ENCODE measurements at regions not wholly inside any gene's neighbourhood (a gene's known extent, or its start where the extent isn't known, plus 50 kb on each side); places are given as distances from the start of the nearest gene placed in this dataset.

DNA sequence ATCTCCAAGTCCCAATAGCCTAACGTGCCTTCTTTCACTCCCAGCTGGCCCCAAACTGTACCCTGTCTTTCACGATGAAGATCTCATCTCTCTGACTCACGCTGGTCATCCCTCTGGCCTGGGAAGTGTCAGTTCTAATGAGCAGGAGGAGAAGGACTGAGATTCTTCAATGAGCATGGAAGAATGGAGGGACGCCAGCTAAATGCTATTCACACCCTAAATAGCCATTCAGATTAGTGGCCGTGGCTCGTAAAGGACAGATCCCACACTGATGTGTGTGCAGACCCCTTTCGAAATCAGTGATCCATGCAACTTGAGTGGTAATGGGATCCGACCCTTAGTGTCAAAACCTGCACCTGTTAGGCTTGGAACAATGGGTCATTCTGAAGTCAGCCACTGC lies 75.9 kb upstream of the SMYD2 start (continued):
- TF ChIP-seq, protein P1, sequence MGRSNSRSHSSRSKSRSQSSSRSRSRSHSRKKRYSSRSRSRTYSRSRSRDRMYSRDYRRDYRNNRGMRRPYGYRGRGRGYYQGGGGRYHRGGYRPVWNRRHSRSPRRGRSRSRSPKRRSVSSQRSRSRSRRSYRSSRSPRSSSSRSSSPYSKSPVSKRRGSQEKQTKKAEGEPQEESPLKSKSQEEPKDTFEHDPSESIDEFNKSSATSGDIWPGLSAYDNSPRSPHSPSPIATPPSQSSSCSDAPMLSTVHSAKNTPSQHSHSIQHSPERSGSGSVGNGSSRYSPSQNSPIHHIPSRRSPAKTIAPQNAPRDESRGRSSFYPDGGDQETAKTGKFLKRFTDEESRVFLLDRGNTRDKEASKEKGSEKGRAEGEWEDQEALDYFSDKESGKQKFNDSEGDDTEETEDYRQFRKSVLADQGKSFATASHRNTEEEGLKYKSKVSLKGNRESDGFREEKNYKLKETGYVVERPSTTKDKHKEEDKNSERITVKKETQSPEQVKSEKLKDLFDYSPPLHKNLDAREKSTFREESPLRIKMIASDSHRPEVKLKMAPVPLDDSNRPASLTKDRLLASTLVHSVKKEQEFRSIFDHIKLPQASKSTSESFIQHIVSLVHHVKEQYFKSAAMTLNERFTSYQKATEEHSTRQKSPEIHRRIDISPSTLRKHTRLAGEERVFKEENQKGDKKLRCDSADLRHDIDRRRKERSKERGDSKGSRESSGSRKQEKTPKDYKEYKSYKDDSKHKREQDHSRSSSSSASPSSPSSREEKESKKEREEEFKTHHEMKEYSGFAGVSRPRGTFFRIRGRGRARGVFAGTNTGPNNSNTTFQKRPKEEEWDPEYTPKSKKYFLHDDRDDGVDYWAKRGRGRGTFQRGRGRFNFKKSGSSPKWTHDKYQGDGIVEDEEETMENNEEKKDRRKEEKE (IDR thresholded peaks at IDR 0.05) = no peak
- no peak for TF ChIP-seq SIN3A (IDR thresholded peaks at IDR 0.05; ENCODE audit: low read depth, low read length)
- no peak for TF ChIP-seq RELA (IDR thresholded peaks at IDR 0.05; ENCODE audit: borderline replicate concordance, partially characterized antibody)
- TF ChIP-seq RUNX3 (IDR thresholded peaks at IDR 0.05; ENCODE audit: low read length) = no peak
- TF ChIP-seq LARP7 (IDR thresholded peaks at IDR 0.05) = no peak
- TF ChIP-seq CHD1 (IDR thresholded peaks at IDR 0.05; ENCODE audit: low read depth, low read length) = no peak
- TF ChIP-seq TAF1 (IDR thresholded peaks at IDR 0.05; ENCODE audit: borderline replicate concordance, low read depth, low read length) = no peak
- no peak for TF ChIP-seq MYB (IDR thresholded peaks at IDR 0.05; ENCODE audit: borderline replicate concordance, low read depth, low read length)
- TF ChIP-seq, protein P2, sequence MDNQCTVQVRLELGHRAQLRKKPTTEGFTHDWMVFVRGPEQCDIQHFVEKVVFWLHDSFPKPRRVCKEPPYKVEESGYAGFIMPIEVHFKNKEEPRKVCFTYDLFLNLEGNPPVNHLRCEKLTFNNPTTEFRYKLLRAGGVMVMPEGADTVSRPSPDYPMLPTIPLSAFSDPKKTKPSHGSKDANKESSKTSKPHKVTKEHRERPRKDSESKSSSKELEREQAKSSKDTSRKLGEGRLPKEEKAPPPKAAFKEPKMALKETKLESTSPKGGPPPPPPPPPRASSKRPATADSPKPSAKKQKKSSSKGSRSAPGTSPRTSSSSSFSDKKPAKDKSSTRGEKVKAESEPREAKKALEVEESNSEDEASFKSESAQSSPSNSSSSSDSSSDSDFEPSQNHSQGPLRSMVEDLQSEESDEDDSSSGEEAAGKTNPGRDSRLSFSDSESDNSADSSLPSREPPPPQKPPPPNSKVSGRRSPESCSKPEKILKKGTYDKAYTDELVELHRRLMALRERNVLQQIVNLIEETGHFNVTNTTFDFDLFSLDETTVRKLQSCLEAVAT (IDR thresholded peaks at IDR 0.05) = no peak
- TF ChIP-seq POLR2AphosphoS2 (IDR thresholded peaks at IDR 0.05; ENCODE audit: low read depth, low read length) = no peak

Data from GM12878 (cell line).